Thyroid gland (tissue), 4 donors: ENCODE measurements at regions not wholly inside any gene's neighbourhood (a gene's known extent, or its start where the extent isn't known, plus 50 kb on each side); places are given as distances from the start of the nearest gene placed in this dataset.

Source experiments
- CTCF ChIP-seq, 6 experiments: fragments of 200-600 bp in 3 of 6; fragments of 450-650 bp in 3 of 6; sonication (generic) in 3 of 6; IDR thresholded peaks; one replicate each; pipeline ENCODE4 v1.5.1; 2016 to 2019; ENCODE audit warnings: antibody characterized with exemption in 6 of 6, mild to moderate bottlenecking in 2 of 6, inconsistent platforms in 1 of 6, moderate library complexity in 1 of 6
- POLR2A ChIP-seq, 2 donors: fragments of 450-650 bp; IDR thresholded peaks; one replicate each; pipeline ENCODE4 v1.6.1; 2017; ENCODE audit warnings: antibody characterized with exemption in 2 of 2, mild to moderate bottlenecking in 2 of 2, moderate library complexity in 1 of 2

GRCh38 chr17:21592774-21593173 lies 99.5 kb upstream of the KCNJ18 start:
- TF ChIP-seq CTCF (IDR thresholded peaks at IDR 0.05) (no peak), POLR2A (IDR thresholded peaks at IDR 0.05) (no peak)
